Caco-2 (cell line): ENCODE measurements at regions not wholly inside any gene's neighbourhood (a gene's known extent, or its start where the extent isn't known, plus 50 kb on each side); places are given as distances from the start of the nearest gene placed in this dataset.
A peak's percentile ranks its signal among the peaks of the same experiment; 100 is the strongest.

Experiments
- BruUV-seq: library from RNA; stranded (reverse); fragments of 400-500 nt; replicated peaks from 2 replicates; lab custom pipeline; 2021; lab: Mats Ljungman, UMichigan
- CTCF ChIA-PET: fragments of 300-600 bp; sonication (Branson Sonifier 250); formaldehyde crosslinking; loops from one replicate; lab custom pipeline; 2022; ENCODE audit warnings: antibody characterized with exemption; lab: Charles Lee
- POLR2A ChIA-PET: fragments of 300-600 bp; sonication (Branson Sonifier 250); formaldehyde crosslinking; loops from one replicate; lab custom pipeline; 2022; ENCODE audit warnings: antibody characterized with exemption; lab: Charles Lee
- DNase-seq, 2 experiments: peaks; one replicate each; pipeline versions ENCODE4 v3.0.0 to v3.0.0-alpha.2; 2020 to 2022
- H3K27me3 ChIP-seq: replicated peaks from 2 replicates; pipeline ENCODE4 v1.6.0; 2011; ENCODE audit warnings: low read length; ENCODE audit not compliant: control insufficient read depth, insufficient read depth
- H3K36me3 ChIP-seq: 2 replicates; pipeline ENCODE4 v1.5.1; 2011; ENCODE audit warnings: low read length; ENCODE audit not compliant: control insufficient read depth, insufficient read depth
- H3K4me1 ChIP-seq: fragments of 250-450 bp; sonication (Bioruptor Pico); 2 replicates; pipeline ENCODE4 v1.5.1; 2020; ENCODE audit warnings: mild to moderate bottlenecking
- H3K4me3 ChIP-seq: 2 replicates; pipeline ENCODE4 v1.5.1; 2011; ENCODE audit warnings: low read depth, mild to moderate bottlenecking, control low read depth, low read length
- H3K9me3 ChIP-seq: fragments of 250-450 bp; sonication (Bioruptor Pico); 2 replicates; pipeline ENCODE4 v1.5.1; 2020; ENCODE audit warnings: mild to moderate bottlenecking, moderate library complexity
- H3K27ac Mint-ChIP-seq: one replicate; pipeline ENCODE4 v1.8.0; 2022; ENCODE audit warnings: mixed read lengths; ENCODE audit not compliant: unreplicated experiment
- H3K27me3 Mint-ChIP-seq: one replicate; pipeline ENCODE4 v1.8.0; 2022; ENCODE audit warnings: mixed read lengths; ENCODE audit not compliant: insufficient read depth, unreplicated experiment
- H3K36me3 Mint-ChIP-seq: one replicate; pipeline ENCODE4 v1.8.0; 2022; ENCODE audit warnings: mild to moderate bottlenecking, mixed read lengths; ENCODE audit not compliant: insufficient read depth, unreplicated experiment
- H3K4me1 Mint-ChIP-seq: one replicate; pipeline ENCODE4 v1.8.0; 2022; ENCODE audit warnings: low read depth, mixed read lengths; ENCODE audit not compliant: unreplicated experiment
- H3K4me3 Mint-ChIP-seq: one replicate; pipeline ENCODE4 v1.8.0; 2022; ENCODE audit warnings: mild to moderate bottlenecking, moderate library complexity, mixed read lengths; ENCODE audit not compliant: unreplicated experiment
- H3K9me3 Mint-ChIP-seq: one replicate; pipeline ENCODE4 v1.8.0; 2022; ENCODE audit warnings: mixed read lengths; ENCODE audit not compliant: unreplicated experiment
- intact Hi-C: fragments of 100-400 bp; cut with micrococcal nuclease; formaldehyde crosslinking; loops from one replicate; pipeline ENCODE4 v1.10.0; 2022; ENCODE audit not compliant: unreplicated experiment
- TF ChIP-seq, protein P1 (sequence below), 2 experiments: fragments of 200-600 bp in 1 of 2; IDR thresholded peaks; 1 replicate in 1 of 2; 2 replicates in 1 of 2; pipeline versions ENCODE4 v1.5.1 to v1.8.0; 2011 to 2022; ENCODE audit warnings: antibody characterized with exemption in 1 of 2, control low read depth in 1 of 2, inconsistent platforms in 1 of 2, low read depth in 1 of 2, low read length in 1 of 2, mild to moderate bottlenecking in 1 of 2, moderate library complexity in 1 of 2; ENCODE audit not compliant: insufficient read depth in 1 of 2, severe bottlenecking in 1 of 2, unreplicated experiment in 1 of 2

DNA sequence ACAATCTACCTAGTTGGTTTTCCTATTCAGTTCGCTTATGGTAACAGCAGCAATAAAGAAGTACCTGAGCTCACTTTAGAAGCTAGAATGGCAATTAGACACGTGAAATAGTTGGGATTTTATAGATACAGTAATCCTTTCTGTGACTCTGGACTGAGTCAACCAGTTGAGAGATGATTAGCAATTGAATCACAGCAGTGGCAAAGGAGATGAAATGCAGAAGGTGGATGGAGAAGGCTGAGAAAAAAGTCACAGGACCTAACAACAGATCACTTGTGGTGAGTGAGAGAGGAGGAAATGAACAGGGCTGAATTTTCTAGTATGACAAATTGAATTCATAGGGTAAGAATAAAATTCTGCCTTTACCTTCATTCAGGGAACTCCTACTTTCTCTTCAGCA, 197.1 kb upstream of the MAGEB18 start:
- POLR2A ChIA-PET: no interaction called here

DNA sequence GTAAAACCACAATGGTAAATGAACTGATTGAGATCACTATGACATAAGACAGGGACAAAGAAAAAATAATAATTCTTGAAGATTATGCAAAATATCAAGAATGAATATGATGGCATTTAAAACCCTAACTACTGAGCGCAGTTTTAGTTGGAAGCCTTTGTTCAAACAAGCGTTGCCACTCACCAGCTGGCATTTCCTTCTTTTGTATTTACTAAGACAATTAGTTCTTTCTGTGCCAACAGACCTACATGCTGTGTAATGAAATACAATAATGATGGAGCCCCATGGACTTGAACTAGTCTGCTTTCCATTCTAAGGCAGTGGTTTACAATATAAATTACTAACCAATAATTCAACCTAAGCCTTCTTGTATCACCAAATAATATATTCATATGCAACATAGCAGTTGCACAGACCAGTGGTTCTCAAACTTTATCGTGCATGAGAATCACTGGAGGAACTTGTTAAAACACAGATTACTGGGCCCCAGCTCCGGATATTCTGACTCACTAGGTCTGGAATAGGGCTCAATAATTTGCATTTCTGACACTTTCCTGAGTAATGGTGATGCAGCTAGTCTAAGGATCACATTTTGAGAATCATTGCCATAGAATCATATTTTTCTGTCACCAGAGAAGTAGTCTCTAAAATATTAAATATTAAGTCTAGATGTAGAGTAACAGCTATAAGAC, 196.4 kb upstream of the MAGEB18 start:
- no peaks in the 10 kb centered on the region for H3K9me3 Mint-ChIP-seq
- H3K4me3 Mint-ChIP-seq: no peak overlapping the region
- no peaks in the 10 kb centered on the region for H3K27me3 Mint-ChIP-seq
- H3K4me1 Mint-ChIP-seq: no peaks in the 10 kb centered on the region
- H3K4me3 ChIP-seq: no peak overlapping the region
- H3K4me1 ChIP-seq: no peaks in the 10 kb centered on the region
- H3K27ac Mint-ChIP-seq: no peak overlapping the region
- ChIA-PET POLR2A (no interaction called here), CTCF (no interaction called here)
- H3K9me3 ChIP-seq: no peaks in the 10 kb centered on the region
- BruUV-seq: no TSS peak
- no peaks in the 10 kb centered on the region for H3K27me3 ChIP-seq
- TF ChIP-seq, protein P1, sequence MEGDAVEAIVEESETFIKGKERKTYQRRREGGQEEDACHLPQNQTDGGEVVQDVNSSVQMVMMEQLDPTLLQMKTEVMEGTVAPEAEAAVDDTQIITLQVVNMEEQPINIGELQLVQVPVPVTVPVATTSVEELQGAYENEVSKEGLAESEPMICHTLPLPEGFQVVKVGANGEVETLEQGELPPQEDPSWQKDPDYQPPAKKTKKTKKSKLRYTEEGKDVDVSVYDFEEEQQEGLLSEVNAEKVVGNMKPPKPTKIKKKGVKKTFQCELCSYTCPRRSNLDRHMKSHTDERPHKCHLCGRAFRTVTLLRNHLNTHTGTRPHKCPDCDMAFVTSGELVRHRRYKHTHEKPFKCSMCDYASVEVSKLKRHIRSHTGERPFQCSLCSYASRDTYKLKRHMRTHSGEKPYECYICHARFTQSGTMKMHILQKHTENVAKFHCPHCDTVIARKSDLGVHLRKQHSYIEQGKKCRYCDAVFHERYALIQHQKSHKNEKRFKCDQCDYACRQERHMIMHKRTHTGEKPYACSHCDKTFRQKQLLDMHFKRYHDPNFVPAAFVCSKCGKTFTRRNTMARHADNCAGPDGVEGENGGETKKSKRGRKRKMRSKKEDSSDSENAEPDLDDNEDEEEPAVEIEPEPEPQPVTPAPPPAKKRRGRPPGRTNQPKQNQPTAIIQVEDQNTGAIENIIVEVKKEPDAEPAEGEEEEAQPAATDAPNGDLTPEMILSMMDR (IDR thresholded peaks at IDR 0.05; ENCODE audit: insufficient read depth in 1 of 2, low read depth in 1 of 2, low read length in 1 of 2, severe bottlenecking in 1 of 2, unreplicated experiment in 1 of 2): no peak
- intact Hi-C loops: no loop called here
- no peak for DNase-seq
- H3K36me3 ChIP-seq: no peaks in the 10 kb centered on the region
- no peaks in the 10 kb centered on the region for H3K36me3 Mint-ChIP-seq

More for the DNA sequence above, 197.1 kb upstream of the MAGEB18 start:
- Mint-ChIP-seq H3K27me3 (no peaks in the 10 kb centered on the region), H3K4me1 (no peaks in the 10 kb centered on the region), H3K27ac (no peak overlapping the region), H3K36me3 (no peaks in the 10 kb centered on the region), H3K9me3 (no peaks in the 10 kb centered on the region), H3K4me3 (no peak overlapping the region)
- no peaks in the 10 kb centered on the region for H3K9me3 ChIP-seq
- no peaks in the 10 kb centered on the region for H3K36me3 ChIP-seq
- CTCF ChIA-PET: no interaction called here
- no peaks in the 10 kb centered on the region for H3K4me1 ChIP-seq
- no peak overlapping the region for H3K4me3 ChIP-seq
- no TSS peak for BruUV-seq
- intact Hi-C loops: no loop called here
- TF ChIP-seq, protein P1 (IDR thresholded peaks at IDR 0.05; ENCODE audit: insufficient read depth in 1 of 2, low read depth in 1 of 2, low read length in 1 of 2, severe bottlenecking in 1 of 2, unreplicated experiment in 1 of 2): no peak
- H3K27me3 ChIP-seq: no peaks in the 10 kb centered on the region
- no peak for DNase-seq

DNA sequence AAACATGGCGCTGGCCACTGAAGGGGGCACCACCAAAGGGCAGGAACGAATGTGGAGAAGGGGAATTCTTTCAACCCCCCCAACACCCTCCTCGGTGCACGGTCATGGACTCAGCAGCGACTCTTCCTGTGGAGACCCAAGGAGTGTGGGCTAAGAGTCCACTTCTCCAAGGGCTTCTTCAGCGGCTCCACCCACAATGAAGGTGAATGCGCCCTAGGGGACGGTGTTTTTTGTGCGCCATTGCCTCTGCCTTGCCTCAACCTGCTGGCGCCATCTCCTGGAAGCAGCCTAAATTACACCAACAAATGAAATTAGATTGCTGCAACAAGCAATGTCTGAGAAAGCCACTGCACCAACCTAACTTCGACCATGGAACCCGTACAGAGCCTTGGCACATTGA, 169.2 kb upstream of the MAGEB18 start:
- intact Hi-C loops: loop anchor here (5.0 kb wide), 1 partner anchor 247 kb away; no protein-coding TSS in a partner anchor
- Histone ChIP-seq H3K27me3 (no peaks in the 10 kb centered on the region), H3K4me1 (no peaks in the 10 kb centered on the region), H3K36me3 (no peaks in the 10 kb centered on the region), H3K4me3 (no peak overlapping the region), H3K9me3 (no peaks in the 10 kb centered on the region)
- H3K27ac Mint-ChIP-seq: no peak overlapping the region
- TF ChIP-seq, protein P1 (IDR thresholded peaks at IDR 0.05; ENCODE audit: insufficient read depth in 1 of 2, low read depth in 1 of 2, low read length in 1 of 2, severe bottlenecking in 1 of 2, unreplicated experiment in 1 of 2): peak; percentile 17 to 35
- H3K36me3 Mint-ChIP-seq: no peaks in the 10 kb centered on the region
- BruUV-seq: no TSS peak
- H3K4me3 Mint-ChIP-seq: no peak overlapping the region
- peak; percentile 38 to 40 for DNase-seq
- no peaks in the 10 kb centered on the region for H3K27me3 Mint-ChIP-seq
- H3K4me1 Mint-ChIP-seq: no peaks in the 10 kb centered on the region
- H3K9me3 Mint-ChIP-seq: no peaks in the 10 kb centered on the region
- ChIA-PET POLR2A (no interaction called here), CTCF (no interaction called here)
